ENCODE measurements at regions not wholly inside any gene's neighbourhood (a gene's known extent, or its start where the extent isn't known, plus 50 kb on each side); places are given as distances from the start of the nearest gene placed in this dataset.

- WGBS = 97% methylated on average over 31 of the region's 31 CpGs
These were observed 514.5 kb upstream of the GJE1 start for GRCh38 chr6:141618180-141618581.

GRCh38 chr6:141610741-141611140 lies 522.0 kb upstream of the GJE1 start:
- Histone ChIP-seq H3K27me3 (ENCODE audit: insufficient read depth, low read length) (no peaks in the 10 kb centered on the region), H3K9me3 (ENCODE audit: insufficient read depth, low read depth, low read length) (0 out of 2 replicates have a peak, but pooled peaks cover 4% of the 10 kb centered on the region), H3K36me3 (ENCODE audit: insufficient read depth, low read length) (no peaks in the 10 kb centered on the region), H3K27ac (ENCODE audit: low read depth, low read length) (no peak overlapping the region), H3K4me1 (ENCODE audit: insufficient read depth, low read length) (no peaks in the 10 kb centered on the region), H3K4me3 (ENCODE audit: low read length) (no peak overlapping the region), H3K9ac (ENCODE audit: low read depth, low read length) (no peak overlapping the region)
- WGBS = 72% methylated on average over 5 of the region's 5 CpGs

More at GRCh38 chr6:141618180-141618581, 514.5 kb upstream of the GJE1 start:
- Histone ChIP-seq H3K4me1 (ENCODE audit: insufficient read depth, low read length) (no peaks in the 10 kb centered on the region), H3K27me3 (ENCODE audit: insufficient read depth, low read length) (no peaks in the 10 kb centered on the region), H3K9me3 (ENCODE audit: insufficient read depth, low read depth, low read length) (no peaks in the 10 kb centered on the region), H3K9ac (ENCODE audit: low read depth, low read length) (no peak overlapping the region), H3K4me3 (ENCODE audit: low read length) (no peak overlapping the region), H3K36me3 (ENCODE audit: insufficient read depth, low read length) (no peaks in the 10 kb centered on the region), H3K27ac (ENCODE audit: low read depth, low read length) (no peak overlapping the region)

- Histone ChIP-seq H3K9ac (ENCODE audit: low read depth, low read length) (no peak overlapping the region), H3K36me3 (ENCODE audit: insufficient read depth, low read length) (no peaks in the 10 kb centered on the region), H3K27ac (ENCODE audit: low read depth, low read length) (no peak overlapping the region), H3K9me3 (ENCODE audit: insufficient read depth, low read depth, low read length) (0 out of 2 replicates have a peak, but pooled peaks cover 4% of the 10 kb centered on the region), H3K4me3 (ENCODE audit: low read length) (no peak overlapping the region), H3K27me3 (ENCODE audit: insufficient read depth, low read length) (no peaks in the 10 kb centered on the region), H3K4me1 (ENCODE audit: insufficient read depth, low read length) (no peaks in the 10 kb centered on the region)
- WGBS = 99% methylated on average over 3 of the region's 3 CpGs
These were observed 524.8 kb upstream of the GJE1 start for GRCh38 chr6:141607956-141608355.

- Histone ChIP-seq H3K9me3 (ENCODE audit: insufficient read depth, low read depth, low read length) (no peaks in the 10 kb centered on the region), H3K36me3 (ENCODE audit: insufficient read depth, low read length) (no peaks in the 10 kb centered on the region), H3K9ac (ENCODE audit: low read depth, low read length) (no peak overlapping the region), H3K4me3 (ENCODE audit: low read length) (no peak overlapping the region), H3K27ac (ENCODE audit: low read depth, low read length) (no peak overlapping the region), H3K27me3 (ENCODE audit: insufficient read depth, low read length) (no peaks in the 10 kb centered on the region), H3K4me1 (ENCODE audit: insufficient read depth, low read length) (no peaks in the 10 kb centered on the region)
These were observed 534.2 kb upstream of the GJE1 start for GRCh38 chr6:141598487-141598886.

GRCh38 chr6:141594874-141595273 lies 537.9 kb upstream of the GJE1 start:
- Histone ChIP-seq H3K9me3 (ENCODE audit: insufficient read depth, low read depth, low read length) (no peaks in the 10 kb centered on the region), H3K27ac (ENCODE audit: low read depth, low read length) (no peak overlapping the region), H3K36me3 (ENCODE audit: insufficient read depth, low read length) (no peaks in the 10 kb centered on the region), H3K9ac (ENCODE audit: low read depth, low read length) (no peak overlapping the region), H3K4me1 (ENCODE audit: insufficient read depth, low read length) (no peaks in the 10 kb centered on the region), H3K4me3 (ENCODE audit: low read length) (no peak overlapping the region), H3K27me3 (ENCODE audit: insufficient read depth, low read length) (no peaks in the 10 kb centered on the region)

- no peaks in the 10 kb centered on the region for H3K4me1 ChIP-seq (ENCODE audit: insufficient read depth, low read length)
- WGBS = 87% methylated on average over 1 of the region's 2 CpGs
These were observed 539.4 kb upstream of the GJE1 start for GRCh38 chr6:141593311-141593710.

GRCh38 chr6:141587482-141588266 lies 545.1 kb upstream of the GJE1 start:
- no peak overlapping the region for H3K9ac ChIP-seq (ENCODE audit: low read depth, low read length)
- WGBS = 100% methylated on average over 3 of the region's 4 CpGs
- H3K27ac ChIP-seq (ENCODE audit: low read depth, low read length) = no peak overlapping the region
- no peak overlapping the region for H3K4me3 ChIP-seq (ENCODE audit: low read length)
- peaks cover 5% of the 10 kb centered on the region; the same call in 1 of the 2 replicates for H3K9me3 ChIP-seq (ENCODE audit: insufficient read depth, low read depth, low read length)
- H3K4me1 ChIP-seq (ENCODE audit: insufficient read depth, low read length) = no peaks in the 10 kb centered on the region
- H3K27me3 ChIP-seq (ENCODE audit: insufficient read depth, low read length) = no peaks in the 10 kb centered on the region
- H3K36me3 ChIP-seq (ENCODE audit: insufficient read depth, low read length) = no peaks in the 10 kb centered on the region

More at GRCh38 chr6:141593311-141593710, 539.4 kb upstream of the GJE1 start:
- 0 out of 2 replicates have a peak, but pooled peaks cover under 1% of the 10 kb centered on the region for H3K9me3 ChIP-seq (ENCODE audit: insufficient read depth, low read depth, low read length)
- H3K9ac ChIP-seq (ENCODE audit: low read depth, low read length) = no peak overlapping the region
- no peaks in the 10 kb centered on the region for H3K27me3 ChIP-seq (ENCODE audit: insufficient read depth, low read length)
- no peak overlapping the region for H3K27ac ChIP-seq (ENCODE audit: low read depth, low read length)
- no peaks in the 10 kb centered on the region for H3K36me3 ChIP-seq (ENCODE audit: insufficient read depth, low read length)
- H3K4me3 ChIP-seq (ENCODE audit: low read length) = no peak overlapping the region

GRCh38 chr6:141580988-141581552 lies 551.7 kb upstream of the GJE1 start:
- no peak overlapping the region for H3K9ac ChIP-seq (ENCODE audit: low read depth, low read length)
- no peaks in the 10 kb centered on the region for H3K9me3 ChIP-seq (ENCODE audit: insufficient read depth, low read depth, low read length)
- H3K4me3 ChIP-seq (ENCODE audit: low read length) = no peak overlapping the region
- H3K36me3 ChIP-seq (ENCODE audit: insufficient read depth, low read length) = no peaks in the 10 kb centered on the region
- WGBS = 97% methylated on average over 2 of the region's 2 CpGs
- H3K4me1 ChIP-seq (ENCODE audit: insufficient read depth, low read length) = no peaks in the 10 kb centered on the region
- H3K27me3 ChIP-seq (ENCODE audit: insufficient read depth, low read length) = no peaks in the 10 kb centered on the region
- no peak overlapping the region for H3K27ac ChIP-seq (ENCODE audit: low read depth, low read length)

- H3K27me3 ChIP-seq (ENCODE audit: insufficient read depth, low read length) = no peaks in the 10 kb centered on the region
- 93% methylated on average over 4 of the region's 4 CpGs for WGBS
- no peaks in the 10 kb centered on the region for H3K9me3 ChIP-seq (ENCODE audit: insufficient read depth, low read depth, low read length)
- no peak overlapping the region for H3K27ac ChIP-seq (ENCODE audit: low read depth, low read length)
- H3K9ac ChIP-seq (ENCODE audit: low read depth, low read length) = no peak overlapping the region
- H3K4me1 ChIP-seq (ENCODE audit: insufficient read depth, low read length) = no peaks in the 10 kb centered on the region
- H3K4me3 ChIP-seq (ENCODE audit: low read length) = no peak overlapping the region
- H3K36me3 ChIP-seq (ENCODE audit: insufficient read depth, low read length) = no peaks in the 10 kb centered on the region
These were observed 552.6 kb upstream of the GJE1 start for GRCh38 chr6:141580131-141580530.

- Histone ChIP-seq H3K4me1 (ENCODE audit: insufficient read depth, low read length) (no peaks in the 10 kb centered on the region), H3K4me3 (ENCODE audit: low read length) (no peak overlapping the region), H3K27ac (ENCODE audit: low read depth, low read length) (no peak overlapping the region), H3K9me3 (ENCODE audit: insufficient read depth, low read depth, low read length) (no peaks in the 10 kb centered on the region), H3K36me3 (ENCODE audit: insufficient read depth, low read length) (no peaks in the 10 kb centered on the region), H3K27me3 (ENCODE audit: insufficient read depth, low read length) (no peaks in the 10 kb centered on the region), H3K9ac (ENCODE audit: low read depth, low read length) (no peak overlapping the region)
These were observed 556.0 kb upstream of the GJE1 start for GRCh38 chr6:141576751-141577150.

GRCh38 chr6:141562851-141563763 lies 569.6 kb upstream of the GJE1 start:
- Histone ChIP-seq H3K4me1 (ENCODE audit: insufficient read depth, low read length) (peaks cover 21% of the 10 kb centered on the region), H3K27me3 (ENCODE audit: insufficient read depth, low read length) (no peaks in the 10 kb centered on the region), H3K9me3 (ENCODE audit: insufficient read depth, low read depth, low read length) (no peaks in the 10 kb centered on the region), H3K4me3 (ENCODE audit: low read length) (no peak overlapping the region), H3K36me3 (ENCODE audit: insufficient read depth, low read length) (no peaks in the 10 kb centered on the region), H3K27ac (ENCODE audit: low read depth, low read length) (peak overlapping the region; percentile 68), H3K9ac (ENCODE audit: low read depth, low read length) (peak overlapping the region; percentile 49; the same call in 1 of the 2 replicates)
- WGBS = 55% methylated on average over 8 of the region's 11 CpGs
